ENCODE measurements at regions not wholly inside any gene's neighbourhood (a gene's known extent, or its start where the extent isn't known, plus 50 kb on each side); places are given as distances from the start of the nearest gene placed in this dataset.
"Not testable (repeated sequence)": the region's sequence is repeated elsewhere in the genome, so short reads cannot be mapped to it uniquely, and the experiment has no call there.

- Histone ChIP-seq H3K4me1 (no peaks in the 10 kb centered on the region), H3K27me3 (ENCODE audit: low read depth) (no peaks in the 10 kb centered on the region), H3K4me3 (no peak overlapping the region), H3K36me3 (replicated peaks) (no peaks in the 10 kb centered on the region), H3K9me3 (no peaks in the 10 kb centered on the region)
- no peak for DNase-seq (ENCODE audit: low spot score in 2 of 2)
- in situ Hi-C loops (cut with MboI; ENCODE audit: low sequenced_read_pairs), result no loop called here
Observed at GRCh38 chr10:10701084-10701611, 316.5 kb upstream of the CELF2 start.

- H3K9me3 ChIP-seq, result no peaks in the 10 kb centered on the region
- DNase-seq (ENCODE audit: low spot score in 2 of 2), result no peak
- in situ Hi-C loops (cut with MboI; ENCODE audit: low sequenced_read_pairs), result no loop called here
- H3K36me3 ChIP-seq (replicated peaks), result no peaks in the 10 kb centered on the region
- no peaks in the 10 kb centered on the region for H3K27me3 ChIP-seq (ENCODE audit: low read depth)
- no peaks in the 10 kb centered on the region for H3K4me1 ChIP-seq
- H3K4me3 ChIP-seq, result no peak overlapping the region
Observed at GRCh38 chr10:10702211-10702610, 315.5 kb upstream of the CELF2 start.

- Histone ChIP-seq H3K4me3 (no peak overlapping the region), H3K36me3 (replicated peaks) (no peaks in the 10 kb centered on the region), H3K9me3 (no peaks in the 10 kb centered on the region), H3K27me3 (ENCODE audit: low read depth) (no peaks in the 10 kb centered on the region), H3K4me1 (no peaks in the 10 kb centered on the region)
- no peak for DNase-seq (ENCODE audit: low spot score in 2 of 2)
- in situ Hi-C loops (cut with MboI; ENCODE audit: low sequenced_read_pairs), result no loop called here
Observed at GRCh38 chr10:10703382-10703781, 314.3 kb upstream of the CELF2 start.

- in situ Hi-C loops (cut with MboI; ENCODE audit: low sequenced_read_pairs), result no loop called here
- H3K4me1 ChIP-seq, result no peaks in the 10 kb centered on the region
- H3K4me3 ChIP-seq, result no peak overlapping the region
- H3K36me3 ChIP-seq (replicated peaks), result no peaks in the 10 kb centered on the region
- DNase-seq (ENCODE audit: low spot score in 2 of 2), result no peak
- H3K9me3 ChIP-seq, result no peaks in the 10 kb centered on the region; the same call in 1 of the 2 replicates
- no peaks in the 10 kb centered on the region for H3K27me3 ChIP-seq (ENCODE audit: low read depth)
Observed at GRCh38 chr10:10712155-10712704, 305.4 kb upstream of the CELF2 start.

- in situ Hi-C loops (cut with MboI; ENCODE audit: low sequenced_read_pairs), result no loop called here
- Histone ChIP-seq H3K4me1 (no peaks in the 10 kb centered on the region), H3K36me3 (replicated peaks) (no peaks in the 10 kb centered on the region), H3K9me3 (no peaks in the 10 kb centered on the region; the same call in 1 of the 2 replicates), H3K4me3 (no peak overlapping the region), H3K27me3 (ENCODE audit: low read depth) (no peaks in the 10 kb centered on the region)
- DNase-seq (ENCODE audit: low spot score in 2 of 2), result no peak
Observed at GRCh38 chr10:10714327-10714726, 303.3 kb upstream of the CELF2 start.

GRCh38 chr10:10716972-10717371 lies 300.7 kb upstream of the CELF2 start:
- Histone ChIP-seq H3K4me3 (no peak overlapping the region), H3K4me1 (no peaks in the 10 kb centered on the region), H3K9me3 (no peaks in the 10 kb centered on the region; the same call in 1 of the 2 replicates), H3K36me3 (replicated peaks) (no peaks in the 10 kb centered on the region), H3K27me3 (ENCODE audit: low read depth) (no peaks in the 10 kb centered on the region)
- DNase-seq (ENCODE audit: low spot score in 2 of 2), result no peak
- in situ Hi-C loops (cut with MboI; ENCODE audit: low sequenced_read_pairs), result no loop called here

- H3K9me3 ChIP-seq, result no peaks in the 10 kb centered on the region
- in situ Hi-C loops (cut with MboI; ENCODE audit: low sequenced_read_pairs), result no loop called here
- DNase-seq (ENCODE audit: low spot score in 2 of 2), result no peak
- H3K36me3 ChIP-seq (replicated peaks), result no peaks in the 10 kb centered on the region
- H3K27me3 ChIP-seq (ENCODE audit: low read depth), result no peaks in the 10 kb centered on the region
- H3K4me1 ChIP-seq, result no peaks in the 10 kb centered on the region
- no peak overlapping the region for H3K4me3 ChIP-seq
Observed at GRCh38 chr10:10722422-10722821, 295.2 kb upstream of the CELF2 start.

GRCh38 chr10:10725196-10725595 lies 292.5 kb upstream of the CELF2 start:
- no peak for DNase-seq (ENCODE audit: low spot score in 2 of 2)
- no peaks in the 10 kb centered on the region for H3K36me3 ChIP-seq (replicated peaks)
- in situ Hi-C loops (cut with MboI; ENCODE audit: low sequenced_read_pairs), result no loop called here

GRCh38 chr10:10726101-10726500 lies 291.6 kb upstream of the CELF2 start:
- no peak overlapping the region for H3K4me3 ChIP-seq
- H3K4me1 ChIP-seq, result no peaks in the 10 kb centered on the region
- H3K9me3 ChIP-seq, result no peaks in the 10 kb centered on the region
- no peak for DNase-seq (ENCODE audit: low spot score in 2 of 2)
- H3K36me3 ChIP-seq (replicated peaks), result no peaks in the 10 kb centered on the region
- 0 out of 2 replicates have a peak, but pooled peaks cover 3% of the 10 kb centered on the region for H3K27me3 ChIP-seq (ENCODE audit: low read depth)
- in situ Hi-C loops (cut with MboI; ENCODE audit: low sequenced_read_pairs), result no loop called here

More at GRCh38 chr10:10725196-10725595, 292.5 kb upstream of the CELF2 start:
- H3K4me1 ChIP-seq, result no peaks in the 10 kb centered on the region
- H3K9me3 ChIP-seq, result no peaks in the 10 kb centered on the region
- H3K4me3 ChIP-seq, result no peak overlapping the region
- 0 out of 2 replicates have a peak, but pooled peaks cover 3% of the 10 kb centered on the region for H3K27me3 ChIP-seq (ENCODE audit: low read depth)

- H3K36me3 ChIP-seq (replicated peaks); H3K27me3 ChIP-seq (ENCODE audit: low read depth); H3K4me3 ChIP-seq; H3K9me3 ChIP-seq; in situ Hi-C loops (cut with MboI; ENCODE audit: low sequenced_read_pairs); H3K4me1 ChIP-seq; DNase-seq (ENCODE audit: low spot score in 2 of 2): not testable (repeated sequence)
Observed at GRCh38 chr10:10727411-10727810, 290.3 kb upstream of the CELF2 start.

GRCh38 chr10:10727812-10728211 lies 289.9 kb upstream of the CELF2 start:
- Histone ChIP-seq H3K4me3 (no peak overlapping the region), H3K4me1 (no peaks in the 10 kb centered on the region), H3K9me3 (no peaks in the 10 kb centered on the region), H3K36me3 (replicated peaks) (no peaks in the 10 kb centered on the region), H3K27me3 (ENCODE audit: low read depth) (0 out of 2 replicates have a peak, but pooled peaks cover 3% of the 10 kb centered on the region)
- DNase-seq (ENCODE audit: low spot score in 2 of 2), result no peak
- in situ Hi-C loops (cut with MboI; ENCODE audit: low sequenced_read_pairs), result no loop called here

GRCh38 chr10:10730471-10731043 lies 287.1 kb upstream of the CELF2 start:
- in situ Hi-C loops (cut with MboI; ENCODE audit: low sequenced_read_pairs), result no loop called here
- H3K27me3 ChIP-seq (ENCODE audit: low read depth), result 0 out of 2 replicates have a peak, but pooled peaks cover 3% of the 10 kb centered on the region
- no peaks in the 10 kb centered on the region for H3K9me3 ChIP-seq

GRCh38 chr10:10731366-10731765 lies 286.3 kb upstream of the CELF2 start:
- no peaks in the 10 kb centered on the region for H3K9me3 ChIP-seq
- DNase-seq (ENCODE audit: low spot score in 2 of 2), result no peak

More at GRCh38 chr10:10730471-10731043, 287.1 kb upstream of the CELF2 start:
- Histone ChIP-seq H3K4me3 (no peak overlapping the region), H3K4me1 (no peaks in the 10 kb centered on the region), H3K36me3 (replicated peaks) (no peaks in the 10 kb centered on the region)
- no peak for DNase-seq (ENCODE audit: low spot score in 2 of 2)

GRCh38 chr10:10734356-10735064 lies 283.2 kb upstream of the CELF2 start:
- in situ Hi-C loops (cut with MboI; ENCODE audit: low sequenced_read_pairs), result no loop called here
- no peak overlapping the region for H3K4me3 ChIP-seq
- no peaks in the 10 kb centered on the region for H3K36me3 ChIP-seq (replicated peaks)
- no peak for DNase-seq (ENCODE audit: low spot score in 2 of 2)
- no peaks in the 10 kb centered on the region for H3K9me3 ChIP-seq
- no peaks in the 10 kb centered on the region for H3K27me3 ChIP-seq (ENCODE audit: low read depth)
- H3K4me1 ChIP-seq, result no peaks in the 10 kb centered on the region

More at GRCh38 chr10:10731366-10731765, 286.3 kb upstream of the CELF2 start:
- no peak overlapping the region for H3K4me3 ChIP-seq
- no peaks in the 10 kb centered on the region for H3K36me3 ChIP-seq (replicated peaks)
- no peaks in the 10 kb centered on the region for H3K4me1 ChIP-seq
- in situ Hi-C loops (cut with MboI; ENCODE audit: low sequenced_read_pairs), result no loop called here
- H3K27me3 ChIP-seq (ENCODE audit: low read depth), result 0 out of 2 replicates have a peak, but pooled peaks cover 3% of the 10 kb centered on the region

All from HAP-1 (cell line).